GM19463 (cell line): ENCODE measurements at regions not wholly inside any gene's neighbourhood (a gene's known extent, or its start where the extent isn't known, plus 50 kb on each side); places are given as distances from the start of the nearest gene placed in this dataset.

Source experiments
- ATAC-seq: cut with Tn5 transposase; IDR thresholded peaks from one replicate; pipeline ENCODE4 v1.9.1; 2021; ENCODE audit warnings: mild to moderate bottlenecking, moderate library complexity; ENCODE audit not compliant: unreplicated experiment

DNA sequence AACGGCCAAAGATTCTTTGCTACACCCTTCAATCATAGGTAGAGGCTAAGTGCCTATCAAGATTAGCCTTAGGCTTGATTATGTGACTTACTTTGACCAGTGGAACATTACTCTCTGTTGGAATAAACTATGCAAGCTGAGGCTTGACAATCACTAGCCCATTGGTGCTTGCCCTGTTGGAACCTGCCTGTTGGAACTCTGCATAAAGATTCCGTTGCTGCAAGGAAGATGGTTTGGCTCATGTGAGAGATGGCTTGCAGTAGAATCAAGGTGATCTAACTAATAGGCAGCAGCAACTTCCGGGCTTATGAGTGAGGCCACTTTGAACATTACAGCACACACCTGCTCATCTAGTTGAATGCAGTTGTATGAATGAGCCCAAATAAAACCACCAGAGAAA lies 227.7 kb upstream of the TSHZ2 start:
- no peak for ATAC-seq

GRCh38 chr20:52738081-52738480 lies 234.1 kb upstream of the TSHZ2 start:
- no peak for ATAC-seq

- no peak for ATAC-seq
Measured at GRCh38 chr20:52736507-52736906, 235.7 kb upstream of the TSHZ2 start.

DNA sequence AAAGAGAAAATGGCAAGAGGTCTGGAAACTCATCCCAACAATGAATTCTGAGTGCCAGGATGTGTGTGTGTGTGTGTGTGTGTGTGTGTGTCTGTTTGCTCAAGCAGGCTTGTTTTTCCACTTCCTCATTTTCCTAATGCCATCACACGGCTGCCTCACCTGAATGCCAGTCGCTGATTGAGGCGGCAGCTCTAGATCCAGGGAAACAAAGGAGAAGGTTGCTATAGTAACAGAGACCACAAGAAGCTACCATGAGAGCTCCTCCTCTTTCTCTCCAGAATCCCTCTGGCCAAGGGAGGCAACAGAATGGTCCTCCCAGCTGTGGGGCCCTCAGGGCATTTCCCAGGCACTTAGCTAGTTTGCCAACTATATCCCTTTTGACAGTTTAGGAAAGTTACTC lies 241.1 kb upstream of the TSHZ2 start:
- ATAC-seq: no peak

DNA sequence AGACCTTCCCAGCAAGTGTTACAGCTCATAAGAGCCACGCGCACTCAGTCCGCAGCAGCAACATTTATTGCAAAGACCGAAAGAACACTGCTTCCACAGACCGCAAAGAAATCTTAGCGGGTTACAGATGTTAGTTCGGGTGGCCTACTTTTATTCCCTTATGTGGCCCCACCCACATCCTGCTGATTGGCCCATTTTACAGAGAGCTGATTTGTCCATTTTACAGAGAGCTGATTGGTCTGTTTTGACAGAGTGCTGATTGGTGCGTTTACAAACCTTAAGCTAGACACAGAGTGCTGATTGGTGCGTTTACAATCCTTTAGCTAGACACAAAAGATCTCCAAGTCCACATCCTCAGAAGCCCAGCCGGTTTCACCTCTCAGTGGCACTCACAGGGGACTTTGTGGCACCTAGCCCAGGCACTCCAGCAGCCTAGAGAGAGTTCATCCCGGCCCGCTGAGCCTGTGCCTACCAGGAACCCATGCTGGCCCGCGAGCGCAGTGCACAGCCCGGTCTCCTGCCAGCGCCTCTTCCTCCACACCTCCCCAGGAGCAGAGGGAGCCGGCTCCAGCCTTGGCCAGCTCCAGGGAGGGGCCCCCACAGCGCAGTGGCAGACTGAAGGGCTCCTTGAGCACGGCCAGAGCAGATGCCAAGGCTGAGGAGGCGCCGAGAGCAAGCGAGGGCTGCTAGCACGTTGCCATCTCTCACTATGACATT lies 244.3 kb upstream of the TSHZ2 start:
- ATAC-seq: no peak

GRCh38 chr20:52724541-52724940 lies 247.6 kb upstream of the TSHZ2 start:
- no peak for ATAC-seq

GRCh38 chr20:52722926-52723688 lies 249.1 kb upstream of the TSHZ2 start:
- ATAC-seq: no peak

GRCh38 chr20:52708137-52708536 lies 264.0 kb upstream of the TSHZ2 start:
- ATAC-seq: no peak

GRCh38 chr20:52704553-52704952 lies 267.6 kb upstream of the TSHZ2 start:
- ATAC-seq: no peak

GRCh38 chr20:52688345-52688744 lies 283.8 kb upstream of the TSHZ2 start:
- ATAC-seq: no peak

DNA sequence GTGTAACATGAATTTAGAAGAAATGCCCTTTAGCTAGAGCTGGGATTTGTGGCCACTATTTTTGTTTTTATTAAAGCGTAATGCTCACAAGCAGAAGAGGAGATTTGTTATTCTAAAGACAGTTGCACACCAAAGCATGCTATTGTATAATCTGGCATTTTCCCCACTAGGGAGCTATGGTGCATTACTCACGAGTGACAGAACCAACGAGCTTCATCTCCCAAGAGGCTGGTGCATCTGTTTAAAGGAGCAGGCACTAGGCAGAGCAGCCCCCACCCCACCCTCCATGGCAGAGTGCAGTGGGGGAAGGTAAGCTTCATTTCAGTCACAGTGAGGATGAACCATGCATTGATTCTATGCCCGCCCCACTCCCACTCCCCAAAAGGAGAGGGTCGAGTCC lies 287.3 kb upstream of the TSHZ2 start:
- no peak for ATAC-seq

GRCh38 chr20:52684176-52684575 lies 288.0 kb upstream of the TSHZ2 start:
- no peak for ATAC-seq

DNA sequence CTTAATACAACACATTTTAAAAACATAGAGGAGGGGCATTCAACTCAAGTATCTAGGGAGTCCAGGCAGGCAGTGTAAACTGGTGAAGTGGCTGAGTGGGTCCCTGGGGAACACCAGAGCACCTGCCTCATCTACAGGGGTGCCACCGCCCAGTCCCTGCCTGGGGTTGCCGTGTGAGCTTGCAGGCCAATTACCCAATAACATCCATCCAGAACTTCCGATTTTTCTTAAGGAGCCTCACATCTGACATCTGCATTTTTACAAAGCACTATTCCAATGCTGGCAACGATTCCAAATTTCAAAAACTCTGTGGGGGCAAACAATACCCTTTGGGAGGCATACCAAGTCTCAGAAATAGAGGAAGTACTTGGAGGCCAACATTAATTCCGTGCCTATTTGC lies 288.4 kb upstream of the TSHZ2 start:
- no peak for ATAC-seq

DNA sequence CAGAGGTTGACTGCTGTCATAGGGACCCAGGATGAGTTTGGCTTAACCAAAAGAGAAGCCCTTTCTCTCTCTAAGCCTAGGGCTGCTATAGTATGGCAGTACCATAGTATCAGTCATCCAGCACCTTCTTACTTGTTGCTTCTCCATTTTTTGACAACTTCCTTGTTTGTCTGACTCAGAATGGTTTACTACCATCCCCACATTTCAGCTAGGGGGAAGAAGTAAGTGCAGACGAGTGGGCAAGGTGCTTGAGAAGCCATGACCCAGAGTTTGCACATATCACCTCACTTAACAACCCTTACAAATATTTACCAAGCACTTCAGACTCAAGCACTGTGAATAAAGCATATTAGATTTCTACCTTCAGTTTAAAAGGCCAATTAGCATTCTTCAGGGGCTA lies 289.9 kb upstream of the TSHZ2 start:
- no peak for ATAC-seq

GRCh38 chr20:52681288-52681687 lies 290.9 kb upstream of the TSHZ2 start:
- no peak for ATAC-seq

GRCh38 chr20:52677216-52677615 lies 294.9 kb upstream of the TSHZ2 start:
- ATAC-seq: no peak

DNA sequence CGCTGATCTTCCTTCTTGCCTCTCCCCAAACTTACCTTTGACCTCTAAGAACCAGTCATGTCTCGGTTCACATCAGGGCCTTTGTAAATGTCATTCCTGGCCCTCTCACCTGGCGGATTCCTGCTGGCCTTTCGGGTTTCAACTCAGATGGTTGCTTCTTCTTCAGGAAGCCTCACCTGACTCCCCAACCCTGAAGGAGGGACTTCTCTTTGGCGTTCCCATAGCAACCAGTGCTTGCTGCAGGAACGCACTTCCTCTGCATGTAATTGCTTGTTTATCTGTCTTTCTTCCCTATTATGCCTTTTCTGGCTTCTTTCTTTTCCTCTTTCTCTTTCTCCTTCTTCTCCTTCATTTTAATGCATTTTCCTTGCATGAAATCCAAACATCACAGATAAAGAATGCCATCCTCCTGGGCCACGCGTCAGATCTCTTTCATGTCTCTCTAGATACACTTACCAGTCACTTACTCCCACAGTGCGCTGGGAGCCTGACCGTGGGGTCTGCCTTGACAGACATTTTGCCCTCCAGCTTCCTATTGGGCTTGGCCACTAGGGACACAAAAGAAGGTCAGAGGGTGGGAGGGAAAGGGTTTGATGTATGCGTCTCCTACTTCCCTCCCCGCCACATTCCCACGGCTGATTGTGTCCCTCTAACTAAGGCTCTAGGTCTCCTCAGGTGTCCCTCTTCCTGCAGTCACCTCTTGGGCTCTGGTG lies 295.7 kb upstream of the TSHZ2 start:
- no peak for ATAC-seq

DNA sequence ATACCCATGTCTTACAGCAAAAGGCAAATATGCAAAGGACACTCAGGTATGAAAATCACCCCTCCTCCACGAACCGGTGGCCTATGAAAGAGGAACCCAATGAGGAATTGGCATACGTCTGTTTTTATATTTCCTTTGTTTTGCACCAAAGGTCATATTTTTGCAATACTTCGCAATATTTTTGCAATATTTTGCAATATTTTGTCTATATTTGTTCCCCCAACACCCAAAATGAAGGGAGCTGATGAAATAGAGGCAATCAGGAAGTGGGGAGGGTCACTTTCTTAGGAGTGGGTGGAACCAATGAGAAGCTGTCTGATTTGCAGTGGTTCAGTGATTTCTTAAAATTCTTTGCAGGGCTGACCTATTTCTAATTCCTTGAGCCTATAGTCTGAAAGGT lies 296.8 kb upstream of the TSHZ2 start:
- no peak for ATAC-seq

DNA sequence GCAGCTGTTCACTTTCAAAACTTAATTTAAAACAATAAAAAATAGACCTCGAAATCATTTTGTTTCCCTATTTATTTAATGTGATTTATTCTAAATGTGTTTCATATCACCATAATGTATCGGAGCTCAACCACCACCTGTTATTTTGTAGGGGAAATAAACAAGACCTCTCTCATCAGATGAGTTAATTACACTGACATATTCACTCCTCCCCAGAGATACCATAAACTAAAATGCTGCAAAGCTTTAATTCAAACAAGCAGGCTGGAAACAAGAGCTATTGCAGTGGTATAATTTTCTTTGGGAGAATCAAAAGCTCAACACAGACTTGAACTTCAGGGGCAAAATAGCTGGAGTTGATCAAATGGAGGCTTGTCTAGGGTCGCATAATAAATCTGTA lies 303.5 kb upstream of the TSHZ2 start:
- ATAC-seq: no peak

GRCh38 chr20:52667358-52667757 lies 304.8 kb upstream of the TSHZ2 start:
- ATAC-seq: no peak

DNA sequence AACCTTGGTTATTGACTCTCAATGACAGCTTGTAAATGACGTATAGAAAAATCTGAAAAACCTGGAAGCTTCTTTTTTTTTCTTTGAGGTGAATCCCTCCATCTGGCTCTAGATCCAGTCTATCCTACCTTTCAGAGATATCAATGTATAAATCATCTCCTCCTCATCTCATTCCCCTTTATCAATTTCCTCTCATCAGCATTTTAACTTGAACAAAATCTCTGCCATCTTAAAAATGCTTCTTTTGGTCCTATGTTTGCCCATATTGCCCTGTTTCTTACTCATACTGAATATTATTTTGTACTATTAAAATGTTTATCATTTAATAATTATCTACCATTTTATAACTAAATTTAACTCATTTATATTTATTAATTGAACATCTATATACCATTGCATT lies 306.7 kb upstream of the TSHZ2 start:
- no peak for ATAC-seq

DNA sequence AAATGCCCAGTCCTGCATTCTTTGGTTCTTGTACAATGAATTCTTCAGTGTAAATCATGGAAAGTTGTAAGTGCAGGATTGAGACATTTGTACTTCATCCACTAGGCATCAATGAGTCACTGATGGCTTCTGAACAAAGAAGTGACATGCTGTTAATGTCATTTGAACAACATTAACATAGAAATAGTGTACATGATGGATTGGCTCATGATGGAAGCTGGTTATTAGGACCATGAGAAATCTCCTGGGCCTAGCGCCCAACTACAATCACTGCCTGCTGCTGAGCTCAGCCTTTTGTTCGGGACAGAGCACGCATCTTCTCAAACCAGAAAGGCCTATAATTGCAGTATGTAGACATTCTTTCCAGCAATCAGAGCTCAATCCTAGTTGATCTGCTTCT lies 316.8 kb upstream of the TSHZ2 start:
- no peak for ATAC-seq
